A204.1 (cell line): ENCODE measurements at regions not wholly inside any gene's neighbourhood (a gene's known extent, or its start where the extent isn't known, plus 50 kb on each side); places are given as distances from the start of the nearest gene placed in this dataset.
"Not testable (repeated sequence)": the region's sequence is repeated elsewhere in the genome, so short reads cannot be mapped to it uniquely, and the experiment has no call there.

ENCODE experiments used
- FAIRE-seq: peaks from 2 replicates; lab custom pipeline; 2012; peaks lifted over from hg19 to GRCh38; lab: Jason Lieb, UNC

- FAIRE-seq: no peak
Measured at GRCh38 chr2:188645986-188646385, 328.2 kb upstream of the COL3A1 start.

GRCh38 chr2:188647430-188648070, 326.6 kb upstream of the COL3A1 start:
- FAIRE-seq: no peak

- no peak for FAIRE-seq
Measured at GRCh38 chr2:188659656-188660406, 314.3 kb upstream of the COL3A1 start.

- no peak for FAIRE-seq
Measured at GRCh38 chr2:188663301-188663700, 310.9 kb upstream of the COL3A1 start.

- FAIRE-seq: no peak
Measured at GRCh38 chr2:188664416-188664815, 309.8 kb upstream of the COL3A1 start.

GRCh38 chr2:188664951-188665595, 309.1 kb upstream of the COL3A1 start:
- FAIRE-seq: no peak

- no peak for FAIRE-seq
Measured at GRCh38 chr2:188665727-188666304, 308.4 kb upstream of the COL3A1 start.

- FAIRE-seq: no peak
Measured at GRCh38 chr2:188666503-188666902, 307.7 kb upstream of the COL3A1 start.

GRCh38 chr2:188668017-188668680, 306.0 kb upstream of the COL3A1 start:
- FAIRE-seq: no peak

- FAIRE-seq: no peak
Measured at GRCh38 chr2:188675391-188676009, 298.7 kb upstream of the COL3A1 start.

- FAIRE-seq: no peak
Measured at GRCh38 chr2:188676010-188676400, 298.2 kb upstream of the COL3A1 start.

GRCh38 chr2:188677142-188677541, 297.0 kb upstream of the COL3A1 start:
- FAIRE-seq: no peak

- no peak for FAIRE-seq
Measured at GRCh38 chr2:188678882-188679281, 295.3 kb upstream of the COL3A1 start.

GRCh38 chr2:188682838-188683237, 291.3 kb upstream of the COL3A1 start:
- no peak for FAIRE-seq

- no peak for FAIRE-seq
Measured at GRCh38 chr2:188684795-188685194, 289.4 kb upstream of the COL3A1 start.

- no peak for FAIRE-seq
Measured at GRCh38 chr2:188693111-188693510, 281.1 kb upstream of the COL3A1 start.

GRCh38 chr2:188693771-188694170, 280.4 kb upstream of the COL3A1 start:
- no peak for FAIRE-seq

GRCh38 chr2:188695953-188696352, 278.2 kb upstream of the COL3A1 start:
- FAIRE-seq: no peak

- FAIRE-seq: not testable (repeated sequence)
Measured at GRCh38 chr2:188698151-188698550, 276.0 kb upstream of the COL3A1 start.

- FAIRE-seq: no peak
Measured at GRCh38 chr2:188701836-188702235, 272.3 kb upstream of the COL3A1 start.

- FAIRE-seq: no peak
Measured at GRCh38 chr2:188705191-188705590, 269.0 kb upstream of the COL3A1 start.

GRCh38 chr2:188713961-188714360, 260.2 kb upstream of the COL3A1 start:
- no peak for FAIRE-seq
